ENCODE measurements at regions not wholly inside any gene's neighbourhood (a gene's known extent, or its start where the extent isn't known, plus 50 kb on each side); places are given as distances from the start of the nearest gene placed in this dataset.

DNA sequence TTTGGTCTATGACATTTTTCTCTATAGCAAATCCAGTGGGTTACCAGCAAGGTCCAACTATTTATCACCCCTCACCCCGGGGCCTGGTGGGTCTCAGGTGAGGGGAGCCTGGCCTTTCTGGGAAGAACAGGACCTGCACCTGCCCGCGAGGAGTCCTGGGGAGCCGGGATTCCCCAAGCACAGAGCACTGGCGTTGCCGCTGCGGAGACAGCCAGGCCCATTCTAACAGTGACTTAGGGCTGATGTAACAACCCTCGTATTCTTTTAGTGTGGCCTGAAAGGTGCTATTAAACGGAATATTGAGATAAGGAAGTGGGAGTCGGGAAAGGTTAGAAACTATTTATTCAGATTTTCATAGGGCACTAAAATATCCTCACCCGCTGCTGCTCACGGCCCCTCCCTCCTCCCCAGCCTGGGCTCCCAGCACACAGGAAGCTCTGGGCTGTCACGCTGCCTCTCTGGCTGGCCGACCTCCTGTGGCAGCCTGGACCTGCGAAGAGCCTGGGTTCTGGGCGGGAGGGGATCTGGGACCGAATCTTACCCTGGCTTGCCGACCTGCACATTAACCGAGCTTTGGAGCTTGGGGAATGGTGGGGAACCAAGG is 141.2 kb downstream of the MIAT start:
- no peak for TF ChIP-seq CTCF (IDR thresholded peaks at IDR 0.05)

DNA sequence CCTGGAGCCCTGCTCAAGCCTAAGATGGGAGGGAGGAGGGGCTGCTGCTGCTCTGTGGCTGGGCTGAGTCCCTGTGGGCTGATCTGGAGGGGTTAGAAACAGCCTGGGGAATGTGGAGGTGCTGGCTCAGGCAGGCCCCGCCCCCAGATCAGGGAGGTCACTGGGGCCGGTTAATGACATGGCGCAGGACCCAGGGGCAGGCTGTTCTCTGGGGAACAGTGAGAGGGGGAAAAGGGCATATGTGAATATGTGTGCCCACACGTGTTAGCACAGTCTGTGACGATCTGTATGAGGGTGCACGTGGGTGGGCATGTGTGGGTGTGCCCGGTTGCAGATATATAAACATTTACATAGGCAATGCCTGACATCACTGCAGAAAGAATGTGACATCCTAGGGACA is 143.5 kb downstream of the MIAT start:
- no peak for TF ChIP-seq CTCF (IDR thresholded peaks at IDR 0.05)
- no peak overlapping the region for H3K27ac ChIP-seq
- H3K27me3 ChIP-seq, result peaks cover 9% of the 10 kb centered on the region
- no peak overlapping the region for H3K4me3 ChIP-seq (ENCODE audit: low read depth in 1 of 2, low read length in 1 of 2)
- no peaks in the 10 kb centered on the region for H3K4me1 ChIP-seq (ENCODE audit: control insufficient read depth in 1 of 2, insufficient read depth in 1 of 2, low read depth in 1 of 2, low read length in 1 of 2)
- no peaks in the 10 kb centered on the region for H3K9me3 ChIP-seq
- H3K36me3 ChIP-seq, result no peaks in the 10 kb centered on the region

More for the DNA sequence above, 141.2 kb downstream of the MIAT start:
- Histone ChIP-seq H3K27me3 (no peaks in the 10 kb centered on the region), H3K9me3 (no peaks in the 10 kb centered on the region), H3K4me1 (ENCODE audit: control insufficient read depth in 1 of 2, insufficient read depth in 1 of 2, low read depth in 1 of 2, low read length in 1 of 2) (no peaks in the 10 kb centered on the region), H3K36me3 (no peaks in the 10 kb centered on the region), H3K27ac (no peak overlapping the region), H3K4me3 (ENCODE audit: low read depth in 1 of 2, low read length in 1 of 2) (no peak overlapping the region)

DNA sequence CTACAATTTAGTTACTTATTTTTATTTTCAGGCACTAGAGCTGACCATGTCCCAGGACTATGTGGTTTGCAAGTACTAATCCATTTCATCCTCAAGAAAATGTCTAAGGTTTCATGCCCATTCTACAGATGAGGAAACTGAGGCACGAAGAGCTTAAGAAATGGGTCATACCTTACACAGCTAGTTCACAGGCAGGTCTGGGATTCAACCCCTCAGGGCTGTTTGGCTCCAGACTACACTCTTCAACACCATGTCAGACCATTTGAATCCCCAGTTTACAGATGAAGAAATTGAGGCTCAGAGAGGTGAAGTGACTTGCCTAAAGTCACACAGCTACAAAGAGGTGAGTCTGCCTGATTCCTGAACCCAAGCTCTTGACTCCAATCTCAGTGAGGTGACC is 144.1 kb downstream of the MIAT start:
- Histone ChIP-seq H3K36me3 (no peaks in the 10 kb centered on the region), H3K27me3 (peaks cover 9% of the 10 kb centered on the region), H3K9me3 (no peaks in the 10 kb centered on the region), H3K27ac (no peak overlapping the region), H3K4me3 (ENCODE audit: low read depth in 1 of 2, low read length in 1 of 2) (no peak overlapping the region), H3K4me1 (ENCODE audit: control insufficient read depth in 1 of 2, insufficient read depth in 1 of 2, low read depth in 1 of 2, low read length in 1 of 2) (no peaks in the 10 kb centered on the region)
- TF ChIP-seq CTCF (IDR thresholded peaks at IDR 0.05), result no peak

GRCh38 chr22:26804315-26804714 is 146.9 kb downstream of the MIAT start:
- no peaks in the 10 kb centered on the region for H3K36me3 ChIP-seq
- no peak for TF ChIP-seq CTCF (IDR thresholded peaks at IDR 0.05)

DNA sequence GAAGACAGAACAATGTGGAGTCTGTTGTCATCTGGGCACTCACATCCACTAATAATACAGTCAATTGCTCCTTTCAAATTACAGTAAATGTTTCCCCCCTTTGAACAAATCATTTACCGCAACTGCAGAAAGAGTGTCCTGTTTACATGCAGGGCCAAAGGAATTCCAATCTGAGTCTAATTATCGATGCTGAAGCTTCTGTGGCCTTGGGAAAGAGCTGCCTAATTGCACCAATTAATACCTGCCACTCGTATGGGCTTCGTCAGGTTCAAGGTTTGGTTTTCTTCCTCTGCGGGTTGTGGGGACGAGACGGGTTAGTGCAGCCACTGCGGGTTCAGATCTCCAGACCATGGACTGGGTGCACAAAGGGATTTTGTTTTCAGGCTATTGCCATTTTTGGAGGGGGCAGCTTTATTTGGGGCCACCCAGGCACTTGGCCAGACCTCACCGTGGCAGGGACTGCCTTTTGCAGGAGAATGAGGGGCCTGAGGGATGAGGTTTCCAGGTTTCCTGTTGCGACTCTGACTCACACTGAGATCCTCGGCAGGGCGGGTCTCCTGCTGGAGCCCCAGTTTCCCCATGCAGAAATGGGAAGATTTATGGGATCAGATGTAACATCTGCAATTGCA is 147.6 kb downstream of the MIAT start:
- no peak overlapping the region for H3K4me3 ChIP-seq (ENCODE audit: low read depth in 1 of 2, low read length in 1 of 2)
- H3K36me3 ChIP-seq, result no peaks in the 10 kb centered on the region
- no peak overlapping the region for H3K27ac ChIP-seq
- no peaks in the 10 kb centered on the region for H3K4me1 ChIP-seq (ENCODE audit: control insufficient read depth in 1 of 2, insufficient read depth in 1 of 2, low read depth in 1 of 2, low read length in 1 of 2)
- H3K27me3 ChIP-seq, result peaks cover 9% of the 10 kb centered on the region
- no peaks in the 10 kb centered on the region for H3K9me3 ChIP-seq
- no peak for TF ChIP-seq CTCF (IDR thresholded peaks at IDR 0.05)

More at GRCh38 chr22:26804315-26804714, 146.9 kb downstream of the MIAT start:
- Histone ChIP-seq H3K27me3 (peaks cover 9% of the 10 kb centered on the region), H3K9me3 (no peaks in the 10 kb centered on the region), H3K4me1 (ENCODE audit: control insufficient read depth in 1 of 2, insufficient read depth in 1 of 2, low read depth in 1 of 2, low read length in 1 of 2) (no peaks in the 10 kb centered on the region), H3K27ac (no peak overlapping the region), H3K4me3 (ENCODE audit: low read depth in 1 of 2, low read length in 1 of 2) (no peak overlapping the region)
